Stimulated activated CD8-positive, alpha-beta memory T cell treated with anti-CD3 and anti-CD28 coated beads, Interleukin-7, amount 100 ng/mL, for 24 hours (primary cell): ENCODE measurements at regions not wholly inside any gene's neighbourhood (a gene's known extent, or its start where the extent isn't known, plus 50 kb on each side); places are given as distances from the start of the nearest gene placed in this dataset.

ENCODE experiments used
- DNase-seq: peaks from one replicate; pipeline ENCODE4 v3.0.0-alpha.2; 2020; ENCODE audit warnings: low read depth

DNA sequence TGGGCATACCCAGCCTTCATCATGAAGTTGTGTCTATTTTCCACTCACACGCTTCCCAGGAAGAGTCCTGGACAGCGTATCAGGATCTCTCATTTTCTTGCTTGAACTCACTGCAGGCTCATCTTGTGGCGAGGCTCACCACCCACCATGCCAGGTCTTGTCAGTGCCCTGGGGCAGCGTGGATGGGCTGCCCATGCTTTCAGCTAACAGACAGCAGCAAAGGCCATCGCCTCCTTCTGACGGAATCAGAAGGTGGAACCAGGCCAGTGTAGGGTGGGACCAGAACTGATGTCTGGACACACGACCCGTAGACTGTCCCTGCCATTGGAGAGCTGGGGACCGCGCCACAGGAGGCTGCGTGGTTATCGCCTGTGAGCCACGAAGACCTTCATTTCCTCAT lies 169.4 kb downstream of the FOXL1 start:
- no peak for DNase-seq

DNA sequence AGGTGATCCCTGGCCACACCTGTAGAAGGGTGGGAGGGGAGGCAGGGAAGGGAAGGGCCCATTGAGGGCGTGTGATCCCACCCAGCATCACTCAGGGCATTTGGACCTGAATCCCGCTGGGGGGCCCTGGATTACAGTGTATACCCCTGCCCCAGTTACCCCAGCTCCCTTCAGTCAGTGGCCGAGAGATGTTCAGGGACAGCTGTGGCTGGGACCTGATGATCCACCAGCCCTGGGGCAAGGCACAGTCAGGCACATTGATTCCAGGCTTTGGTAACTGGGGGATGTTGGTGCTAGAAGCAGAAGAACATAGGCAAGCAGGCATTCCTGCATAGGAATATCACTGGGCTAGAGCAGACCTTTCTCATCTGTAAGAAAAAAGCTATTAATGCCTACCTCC lies 170.3 kb downstream of the FOXL1 start:
- DNase-seq, result no peak

DNA sequence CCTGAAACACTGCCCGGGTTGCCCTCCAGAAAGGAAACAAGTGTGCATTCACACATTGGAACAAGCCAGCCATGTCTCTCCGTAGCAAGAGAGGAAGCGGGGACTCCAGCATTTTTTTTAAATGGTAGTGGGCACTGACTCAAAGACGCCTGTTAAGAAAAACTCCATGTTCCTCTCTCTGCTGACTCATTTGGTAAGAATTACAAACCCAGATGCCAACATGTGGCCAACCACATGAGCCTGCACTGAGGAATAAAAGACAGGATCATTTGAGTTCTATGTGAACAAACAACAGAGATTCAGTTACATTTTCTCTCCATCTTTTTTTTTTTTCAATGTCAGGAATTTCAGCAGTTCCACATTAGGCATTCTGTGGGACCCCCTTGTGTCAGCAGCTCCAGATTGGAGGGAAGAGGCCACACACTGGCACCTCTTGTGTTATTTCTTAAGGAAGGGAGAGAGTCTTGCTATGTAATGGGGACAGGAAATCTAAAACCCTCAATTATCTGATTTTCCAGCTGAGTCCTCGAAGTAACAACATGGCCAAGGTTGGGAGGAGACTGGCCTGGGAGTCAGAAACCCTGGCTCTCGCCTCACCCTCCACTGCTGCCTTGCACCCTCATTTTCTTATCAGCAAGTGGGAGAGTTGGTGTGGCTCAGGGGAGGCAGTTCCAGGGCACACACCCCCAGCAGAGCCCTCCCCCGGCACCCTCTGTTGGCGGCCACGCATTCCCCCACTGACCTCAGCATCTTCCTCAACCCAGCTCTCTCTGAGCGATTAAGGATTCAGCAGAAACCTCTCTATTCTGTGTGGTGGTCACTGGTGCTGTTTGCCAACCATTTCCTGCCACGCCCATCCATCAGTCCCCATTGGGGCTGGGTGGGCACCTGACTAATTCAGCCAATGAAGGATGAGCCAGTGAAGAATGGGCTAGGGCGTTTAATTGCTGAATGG lies 173.0 kb downstream of the FOXL1 start:
- no peak for DNase-seq

DNA sequence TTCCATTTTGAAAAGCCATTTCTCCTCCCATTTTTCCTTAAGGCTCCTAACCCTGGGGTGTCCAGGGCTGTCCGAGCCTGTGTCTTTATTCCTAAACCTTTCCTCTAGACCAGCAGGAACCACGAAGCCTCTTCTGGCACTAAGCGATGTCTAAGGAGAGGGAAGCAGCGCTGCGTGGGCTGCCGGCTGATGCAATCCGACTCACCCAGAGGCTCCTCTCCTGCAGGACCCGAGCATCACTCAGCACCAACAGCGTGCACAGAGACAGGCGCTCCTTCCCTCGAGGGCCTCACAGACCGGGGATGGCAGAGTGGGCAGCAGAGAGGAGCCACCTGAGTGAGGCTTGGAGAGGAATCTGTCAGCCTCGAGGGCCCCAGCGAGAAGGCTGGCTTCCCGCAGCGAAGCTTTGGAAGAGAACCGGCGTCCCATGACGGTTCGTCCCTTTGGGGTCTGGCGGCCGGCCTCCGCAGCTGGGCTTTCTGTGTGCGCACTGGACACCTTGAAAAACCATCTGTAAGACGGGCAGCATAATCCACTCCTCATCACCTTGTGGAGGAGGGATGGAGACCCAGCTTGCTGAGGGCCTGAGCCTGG lies 174.3 kb downstream of the FOXL1 start:
- no peak for DNase-seq

DNA sequence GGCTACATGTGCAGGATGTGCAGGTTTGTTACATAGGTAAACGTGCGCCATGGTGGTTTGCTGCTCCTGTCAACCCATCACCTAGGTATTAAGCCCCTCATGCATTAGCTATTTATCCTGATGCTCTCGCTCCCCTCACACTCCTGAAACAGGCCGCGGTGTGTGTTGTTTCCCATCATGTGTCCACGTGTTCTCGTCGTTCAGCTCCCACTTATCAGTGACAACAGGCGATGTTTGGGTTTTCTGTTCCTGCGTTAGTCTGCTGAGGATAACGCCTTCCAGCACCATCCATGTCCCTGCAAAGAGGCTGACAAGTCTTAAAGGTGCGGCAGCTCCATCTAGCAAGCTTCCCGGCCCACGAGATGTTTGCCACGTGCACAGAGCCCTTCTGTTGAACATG lies 175.1 kb downstream of the FOXL1 start:
- no peak for DNase-seq

DNA sequence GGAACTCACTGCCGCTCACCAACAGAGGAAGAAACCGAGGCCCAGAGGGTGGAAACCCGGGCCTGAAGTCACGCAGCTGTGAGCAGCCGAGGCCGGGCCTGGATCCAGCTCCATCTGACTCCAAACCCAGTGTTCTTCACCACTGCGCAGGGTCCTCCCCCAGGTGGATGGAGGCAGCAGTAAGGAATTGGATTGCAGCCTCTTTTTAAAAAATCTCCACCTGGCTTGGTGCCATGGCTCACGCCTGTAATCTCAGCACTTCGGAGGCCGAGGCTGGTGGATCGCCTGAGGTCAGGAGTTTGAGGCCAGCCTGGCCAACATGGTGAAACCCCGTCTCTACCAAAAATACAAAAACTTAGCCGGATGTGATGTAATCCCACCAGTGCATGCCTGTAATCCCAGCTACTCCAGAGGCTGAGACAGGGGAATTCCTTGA lies 177.2 kb downstream of the FOXL1 start:
- DNase-seq, result no peak

DNA sequence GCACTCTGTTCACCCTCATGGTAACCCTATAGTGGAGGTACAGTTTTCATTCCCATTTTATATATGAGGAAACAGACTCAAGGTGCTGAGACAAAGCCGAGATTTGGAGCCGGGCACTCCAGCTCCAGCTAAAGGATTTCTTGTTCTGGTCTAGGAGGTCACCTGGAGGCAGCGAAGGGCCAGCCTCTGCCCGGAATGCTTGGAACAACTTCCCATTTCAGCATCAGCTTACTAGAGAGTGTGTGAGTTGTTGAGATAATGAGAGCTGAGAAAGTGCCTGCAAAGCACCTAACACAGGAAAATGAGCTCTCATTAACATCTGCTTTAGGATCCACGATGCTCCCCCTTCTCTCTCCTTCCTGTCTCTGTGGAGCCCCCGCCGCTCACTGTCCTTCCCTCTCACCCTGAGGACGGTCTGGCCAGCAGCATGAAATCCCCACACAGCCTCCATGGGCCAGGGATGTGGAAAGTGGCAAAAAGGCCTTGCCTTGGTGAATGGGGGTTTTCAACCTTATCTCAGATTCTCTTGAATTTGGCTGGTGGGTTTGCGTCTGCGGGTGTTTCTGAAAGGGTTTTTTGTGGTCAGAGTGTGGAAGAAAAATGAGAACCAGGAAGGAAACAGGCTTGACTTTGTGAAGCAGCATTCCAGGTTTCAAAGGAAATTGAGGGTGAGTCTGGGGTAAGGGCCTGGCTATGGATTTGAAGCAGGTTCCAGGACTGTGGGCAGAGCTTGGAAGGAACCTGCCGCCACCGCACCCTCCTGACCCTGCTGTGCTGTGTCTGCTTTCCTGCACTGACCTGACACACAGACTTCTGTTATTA lies 178.7 kb downstream of the FOXL1 start:
- no peak for DNase-seq

DNA sequence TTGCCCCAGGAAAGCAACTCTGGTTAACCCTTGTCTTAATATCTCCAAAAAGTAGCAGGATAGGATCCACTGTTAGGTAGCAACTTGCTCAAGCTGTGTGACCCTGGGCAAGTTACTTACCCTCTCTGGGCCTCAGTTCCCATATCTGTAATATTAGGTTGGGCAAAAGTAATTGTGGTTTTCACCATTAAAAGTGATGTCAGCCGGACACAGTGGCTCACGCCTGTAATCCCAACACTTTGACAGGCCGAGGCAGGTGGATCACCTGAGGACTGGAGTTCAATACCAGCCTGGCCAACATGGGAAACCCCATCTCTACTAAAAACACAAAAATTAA lies 179.3 kb downstream of the FOXL1 start:
- DNase-seq, result no peak

DNA sequence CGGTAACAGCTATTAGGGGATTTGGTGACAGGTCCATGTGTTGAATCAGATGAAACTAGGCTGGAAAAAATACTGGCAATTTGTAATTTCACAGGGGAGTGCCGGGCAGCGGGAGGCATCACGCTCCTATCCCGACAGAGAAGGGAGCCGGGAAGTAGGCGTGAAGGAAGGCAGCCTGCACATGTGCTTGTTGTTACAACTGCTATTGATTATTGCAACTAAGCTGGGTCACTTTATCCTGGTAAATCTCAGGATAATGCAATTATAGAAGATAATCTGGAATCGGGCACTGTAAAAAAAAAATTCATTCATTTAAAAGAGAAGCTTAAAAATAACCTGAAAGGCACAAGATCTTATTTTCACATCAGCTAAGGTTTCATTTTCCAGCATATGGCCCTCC lies 180.6 kb downstream of the FOXL1 start:
- DNase-seq, result no peak

DNA sequence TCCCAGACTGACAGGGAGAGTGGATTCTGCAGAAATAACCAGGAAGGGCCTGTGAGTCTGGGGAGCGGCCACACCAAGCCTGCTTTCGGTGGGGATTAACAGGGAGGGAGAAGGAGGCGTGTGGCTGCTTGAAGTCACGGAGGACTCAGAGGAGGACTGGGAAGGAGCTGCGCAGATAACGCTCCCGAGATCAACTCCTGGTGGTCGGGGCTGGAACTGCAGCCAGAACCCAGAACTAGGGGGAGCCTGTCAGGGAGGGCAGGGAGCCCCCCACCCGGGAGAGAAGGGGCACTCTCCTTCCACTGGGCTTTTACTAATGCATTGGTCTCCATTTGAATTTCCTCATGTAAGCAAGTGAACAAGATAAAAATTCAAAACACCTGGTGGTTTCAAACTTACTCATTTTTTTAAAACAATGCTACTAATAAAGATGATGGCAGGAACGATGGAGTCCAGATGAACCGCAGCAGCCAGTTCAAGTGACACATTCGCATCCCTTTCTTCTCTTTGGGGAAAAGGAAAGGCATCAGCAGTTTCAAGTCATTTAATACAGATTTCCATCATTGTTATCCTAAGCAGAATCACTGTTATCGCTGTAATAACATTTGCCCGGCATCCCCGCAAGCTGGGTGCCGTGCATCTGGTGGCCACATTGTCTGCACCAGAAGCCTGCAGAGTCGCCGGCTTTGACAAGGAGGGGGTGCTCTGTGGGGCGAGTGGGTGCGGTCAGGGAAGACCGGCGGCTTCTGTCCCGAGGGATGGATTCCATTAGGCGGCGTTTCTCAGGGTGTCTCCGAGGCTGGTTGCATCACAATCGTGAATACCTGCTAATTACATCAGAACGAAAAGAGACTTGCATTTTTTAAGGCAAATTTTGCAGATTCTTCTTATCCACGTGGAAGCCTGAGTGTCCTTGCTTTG lies 183.0 kb downstream of the FOXL1 start:
- DNase-seq, result peak; percentile 38

DNA sequence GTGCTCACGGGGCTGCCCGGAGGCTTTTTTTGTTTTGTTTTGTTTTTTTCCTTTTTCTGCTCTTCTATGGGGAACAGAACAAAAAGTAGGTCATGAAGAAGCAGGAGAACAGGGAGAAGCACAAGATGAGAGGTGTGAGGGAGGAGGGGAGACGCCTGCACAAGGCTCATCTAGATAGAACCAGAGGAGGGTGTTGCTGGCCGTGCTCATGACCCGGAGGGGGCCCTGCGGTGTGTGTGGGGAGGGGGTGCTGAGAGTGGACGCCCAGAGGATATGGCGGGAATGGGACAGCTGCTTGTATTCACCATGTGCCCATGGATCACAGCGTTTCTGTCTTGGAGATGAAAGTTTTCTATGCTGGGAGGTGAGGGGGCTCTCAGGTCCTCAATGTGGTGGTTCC lies 183.7 kb downstream of the FOXL1 start:
- DNase-seq, result no peak

DNA sequence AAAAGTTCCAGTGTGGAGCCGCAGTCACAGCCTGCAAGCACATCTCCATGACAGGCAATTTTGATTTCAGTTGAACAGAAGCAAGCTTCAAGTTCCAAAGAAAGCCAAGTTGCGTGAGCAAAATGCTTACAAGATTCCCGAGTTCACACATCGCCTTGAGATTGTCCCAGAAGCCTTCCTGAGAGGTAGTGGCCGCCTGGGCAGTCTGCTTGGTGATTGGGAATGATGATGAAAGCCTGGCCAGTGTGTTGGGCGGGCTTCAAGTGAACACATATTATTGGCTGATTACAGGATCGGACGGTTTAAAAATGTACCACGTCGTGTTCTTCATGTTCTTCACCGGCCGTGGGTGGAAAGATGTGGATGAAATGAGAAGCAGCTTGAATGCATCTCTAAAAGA lies 185.5 kb downstream of the FOXL1 start:
- DNase-seq, result no peak

DNA sequence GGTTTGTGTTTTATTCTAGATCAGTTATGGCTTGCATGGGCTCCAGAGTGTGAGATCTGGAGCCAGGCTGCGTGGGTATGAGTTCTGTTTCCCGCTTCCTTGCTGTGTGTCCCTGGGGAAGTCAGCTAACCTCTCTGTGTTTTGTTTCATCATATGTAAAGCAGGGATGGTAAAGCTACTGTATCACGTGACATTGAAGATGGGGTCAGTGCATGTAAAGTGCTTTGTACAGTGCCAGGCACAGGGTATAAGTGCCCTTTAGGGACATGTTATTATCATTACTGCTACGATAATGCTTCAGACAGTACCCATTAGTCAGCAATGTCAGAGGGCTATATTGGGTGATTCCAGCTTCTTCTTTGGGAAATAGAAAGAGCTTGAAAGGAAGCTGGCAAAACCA lies 186.2 kb downstream of the FOXL1 start:
- no peak for DNase-seq

DNA sequence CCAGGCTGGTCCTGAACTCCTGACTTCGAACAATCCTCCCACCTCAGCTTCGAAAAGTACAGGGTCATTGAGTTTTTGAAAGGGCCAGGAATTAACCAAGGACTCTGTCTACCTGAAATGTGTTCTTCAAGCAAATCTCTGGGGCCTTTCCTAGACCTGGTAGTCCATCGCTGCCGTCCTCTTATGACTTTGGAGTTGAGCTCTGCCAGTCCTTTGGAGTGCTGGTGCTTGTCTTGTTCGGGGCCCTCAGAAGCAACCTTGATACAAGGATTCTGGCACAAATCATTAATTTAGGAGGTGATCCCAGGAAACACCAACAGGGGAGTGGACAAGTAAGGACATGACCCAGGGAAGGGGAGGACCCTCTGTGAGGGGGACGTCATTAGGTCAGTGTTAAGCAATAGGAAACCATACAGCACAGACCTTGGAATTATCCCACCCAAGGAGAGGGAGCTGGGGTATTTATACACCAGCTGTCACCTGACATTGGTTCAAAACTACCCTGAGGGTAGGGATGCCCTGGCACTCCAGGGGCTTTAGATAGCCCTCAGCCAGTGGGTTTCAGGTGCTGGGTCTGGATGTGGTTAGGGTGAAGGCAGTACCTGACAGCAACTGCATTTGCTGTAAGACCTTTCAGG lies 187.2 kb downstream of the FOXL1 start:
- DNase-seq, result no peak

DNA sequence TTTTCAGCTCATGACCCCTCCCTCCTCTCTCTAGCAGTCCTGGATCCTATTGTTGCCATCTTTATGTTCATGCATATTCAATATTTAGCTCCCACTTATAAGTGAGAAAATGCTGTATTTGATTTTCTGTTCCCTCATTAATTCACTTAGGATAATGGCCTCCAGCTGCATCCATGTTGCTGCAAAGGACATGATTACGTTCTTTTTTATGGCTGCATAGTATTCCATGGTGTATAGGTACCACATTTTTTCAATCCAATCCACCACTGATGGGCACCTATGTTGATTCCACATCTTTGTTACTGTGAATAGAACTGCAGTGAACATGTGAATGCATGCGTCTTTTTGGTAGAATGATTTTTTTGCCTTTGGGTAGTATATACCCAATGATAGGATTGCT lies 188.4 kb downstream of the FOXL1 start:
- no peak for DNase-seq

DNA sequence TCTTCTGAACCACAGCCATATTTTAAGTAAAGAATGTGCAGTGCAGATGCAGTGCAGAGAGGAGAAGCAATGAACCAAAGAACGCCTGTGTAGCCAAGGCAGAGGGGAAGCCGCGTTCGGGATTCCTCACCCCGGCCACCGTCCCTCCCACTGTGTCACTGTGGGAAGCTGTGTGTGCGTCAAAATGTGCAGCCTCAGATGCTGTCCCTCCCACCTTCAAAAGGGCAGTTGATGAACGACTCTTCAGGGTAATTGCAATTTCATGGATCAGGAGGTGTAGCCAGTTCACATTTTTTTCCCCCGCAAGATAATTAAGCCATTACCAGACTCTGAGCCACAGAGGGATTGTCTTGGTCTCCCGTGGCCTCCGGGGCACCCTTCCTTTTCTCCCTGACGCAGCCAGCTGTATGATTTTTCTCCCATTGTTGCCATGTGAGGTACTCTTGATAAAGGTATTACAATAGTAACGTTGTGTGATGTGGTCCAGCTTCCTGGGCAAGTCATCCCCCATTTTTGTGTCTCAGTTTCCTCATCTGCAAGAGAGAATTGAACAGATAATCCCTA lies 190.0 kb downstream of the FOXL1 start:
- DNase-seq, result no peak

DNA sequence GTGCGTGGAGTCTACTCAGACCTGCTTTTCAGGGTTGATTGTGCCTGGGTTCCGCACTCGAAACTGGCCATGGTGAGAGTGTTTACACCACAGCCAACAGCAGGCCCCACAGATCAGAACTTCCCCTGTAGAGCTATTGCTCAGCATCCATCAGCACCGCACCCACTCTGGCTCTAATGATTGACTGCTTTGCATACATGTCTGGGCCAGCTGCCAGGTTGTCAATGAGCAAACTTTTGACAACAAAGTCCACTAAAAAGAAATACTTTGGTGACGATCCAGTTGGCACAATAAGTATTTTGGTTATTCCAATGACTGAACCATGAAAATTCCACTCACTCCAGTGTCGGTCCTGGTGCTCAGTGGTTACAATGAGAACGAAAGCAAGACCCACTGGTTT lies 190.7 kb downstream of the FOXL1 start:
- DNase-seq, result no peak

DNA sequence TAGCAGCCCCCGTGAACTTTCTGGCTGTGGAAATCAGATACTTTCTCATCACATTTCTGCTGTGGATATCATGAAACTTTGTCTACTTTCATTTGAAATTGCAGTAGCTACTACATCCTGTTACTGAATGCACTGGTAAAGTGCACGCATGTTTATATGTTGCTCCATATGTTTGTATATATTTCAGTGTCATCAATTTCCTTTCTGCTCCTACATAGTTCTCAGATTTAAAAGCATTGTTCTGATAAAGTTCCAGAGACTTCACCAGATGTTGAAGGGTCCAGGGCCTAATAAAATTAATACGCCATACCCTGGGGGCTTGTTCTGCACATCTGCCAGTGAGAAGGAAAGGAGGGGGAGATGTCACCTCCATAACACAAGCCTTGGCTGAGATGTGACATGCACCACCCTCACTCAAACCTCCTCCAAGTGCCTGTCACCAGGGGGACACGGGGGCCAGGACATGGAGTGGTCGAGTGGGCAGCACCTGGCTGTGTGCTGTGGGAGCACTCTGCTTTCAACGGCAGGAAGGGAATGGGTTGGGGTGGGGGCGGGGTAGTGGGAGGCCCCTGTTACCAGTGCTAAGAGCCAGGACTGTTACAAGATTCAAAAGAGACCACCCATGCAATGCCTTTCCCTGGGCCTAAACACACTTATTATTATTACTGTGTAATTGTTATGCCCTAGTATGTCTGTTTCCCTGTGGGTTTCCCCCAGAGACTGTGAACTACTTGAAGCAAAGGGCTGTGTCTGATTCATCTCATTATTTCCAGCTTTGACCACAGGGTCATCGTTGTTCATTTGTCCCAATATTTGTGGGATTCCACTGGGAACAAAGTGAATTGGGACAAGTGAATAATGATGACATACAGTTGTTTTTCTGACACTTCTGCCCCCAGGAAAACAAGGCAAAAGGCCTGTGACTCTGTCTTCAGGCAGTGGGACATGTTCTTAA lies 193.4 kb downstream of the FOXL1 start:
- no peak for DNase-seq

DNA sequence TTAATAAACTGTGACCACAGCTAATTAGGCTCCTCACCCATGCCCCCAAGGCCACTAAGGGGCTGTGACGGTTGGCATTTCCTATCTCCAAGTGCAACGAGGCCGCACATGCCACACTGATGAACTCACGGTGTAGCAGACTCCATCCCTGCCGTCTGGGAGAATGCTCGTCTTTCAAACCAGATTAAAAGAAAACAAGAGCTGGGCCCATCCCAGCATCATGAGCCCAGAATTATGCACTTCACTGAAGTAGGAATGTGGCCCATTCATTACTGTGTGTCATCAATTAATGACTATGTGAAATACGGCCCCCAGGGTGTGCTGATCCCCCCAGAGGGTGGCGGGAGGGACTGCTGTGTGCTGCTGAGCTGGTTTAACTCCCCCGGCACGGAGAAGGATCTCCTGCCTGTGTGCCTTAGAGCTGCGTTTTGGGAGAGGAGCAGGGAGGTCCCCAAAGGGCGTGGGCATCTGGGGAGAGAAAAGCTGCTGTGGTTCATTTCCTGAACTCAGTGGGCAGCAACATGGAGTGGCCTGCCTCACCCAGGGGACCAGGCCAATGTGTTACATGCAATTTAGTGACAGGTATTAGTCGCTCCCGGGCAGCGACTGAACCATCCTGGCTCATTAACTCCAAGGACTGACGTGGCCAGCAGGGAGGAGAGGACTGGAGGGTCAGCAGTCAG lies 194.5 kb downstream of the FOXL1 start:
- no peak for DNase-seq
